Heart left ventricle (tissue), 16 donors: ENCODE measurements at regions not wholly inside any gene's neighbourhood (a gene's known extent, or its start where the extent isn't known, plus 50 kb on each side); places are given as distances from the start of the nearest gene placed in this dataset.

Experiments used
- ATAC-seq, 4 donors: fragments of 200-7000 bp; cut with Tn5 transposase; one replicate each; pipeline ENCODE4 v1.9.1; 2020 to 2022; ENCODE audit warnings: moderate library complexity in 4 of 4, mild to moderate bottlenecking in 3 of 4, moderate number of reproducible peaks in 1 of 4
- DNase-seq, 5 donors: peaks; one replicate each; pipeline ENCODE4 v3.0.0-alpha.2; 2020
- H3K27ac ChIP-seq, 12 donors: fragments of 200-600 bp; sonication (generic) in 4 of 12; one replicate each; pipeline versions ENCODE4 v1.5.0 to v1.8.0; 2016 to 2022; ENCODE audit warnings: mild to moderate bottlenecking in 2 of 12
- H3K27me3 ChIP-seq, 9 donors: fragments of 200-600 bp; sonication (generic) in 2 of 9; one replicate each; pipeline versions ENCODE4 v1.5.1 to v1.8.0; 2016 to 2022; ENCODE audit warnings: mild to moderate bottlenecking in 3 of 9
- H3K36me3 ChIP-seq, 9 donors: fragments of 200-600 bp; sonication (generic) in 2 of 9; one replicate each; pipeline versions ENCODE4 v1.5.0 to v1.8.0; 2018 to 2022; ENCODE audit warnings: mild to moderate bottlenecking in 2 of 9
- H3K4me1 ChIP-seq, 12 donors: fragments of 200-600 bp; sonication (generic) in 4 of 12; one replicate each; pipeline versions ENCODE4 v1.5.0 to v1.8.0; 2016 to 2022; ENCODE audit warnings: mild to moderate bottlenecking in 3 of 12
- H3K4me3 ChIP-seq, 12 donors: fragments of 200-600 bp; sonication (generic) in 4 of 12; one replicate each; pipeline versions ENCODE4 v1.5.0 to v1.8.0; 2017 to 2022; ENCODE audit warnings: mild to moderate bottlenecking in 9 of 12, moderate library complexity in 4 of 12
- H3K9me3 ChIP-seq, 12 donors: fragments of 200-600 bp; sonication (generic) in 4 of 12; one replicate each; pipeline versions ENCODE4 v1.5.0 to v1.8.0; 2016 to 2022; ENCODE audit warnings: mild to moderate bottlenecking in 1 of 12
- POLR2A ChIP-seq, 2 donors: fragments of 450-650 bp; IDR thresholded peaks; one replicate each; pipeline ENCODE4 v1.6.1; 2017; ENCODE audit warnings: antibody characterized with exemption in 2 of 2, mild to moderate bottlenecking in 2 of 2, moderate library complexity in 2 of 2
- whole genome bisulfite sequencing, 4 donors: extraction: QIAGEN DNeasy Blood & Tissue Kit in 2 of 4; methylation state at CpG; one replicate each; pipeline versions ENCODE4 v1.1.5 to v1.1.7; 2013 to 2018; 5-methylcytosine and 5-hydroxymethylcytosine counted together
- intact Hi-C, 10 donors: fragments of 100-400 bp; cut with DNase I; formaldehyde crosslinking; loops; one replicate each; pipeline versions ENCODE4 v1.11.1 to v1.14.2; 2022
- TF ChIP-seq, protein P1 (sequence below), 12 donors: fragments of 200-600 bp; sonication (generic) in 4 of 12; IDR thresholded peaks; one replicate each; pipeline versions ENCODE4 v1.5.0 to v1.8.0; 2018 to 2022; ENCODE audit warnings: antibody characterized with exemption in 12 of 12, mild to moderate bottlenecking in 5 of 12
- donor health status: ischemic (EF 13 %, LVEDD 7.1; RV severe dilation, severe dysfunction).
- donor health status: healthy with polysubstance abuse.
- donor health status: DM: no; HTN: yes; CAD: no.
- donor health status: DM: no; HTN: no; CAD: no.
- donor health status: ischemic (EF 25% LVEDD 6.9; RV normal size, moderate dysfunction).
- donor health status: ischemic (EF 25% LVEDD 5.7; RV mildly dilated, moderate dysfunction).
- donor health status: healthy.
- donor health status: DM: yes; HTN: yes; CAD: no.
- donor health status: ischemic (EF 35%, LVEDD 5.7; RV mildly dilated, moderate dysfunction).
- donor health status: nonischemic (EF 11% LVEDD 7.7; RV severe dilation, severe dysfunction).
- donor health status: DM: yes; HTN: yes; CAD: no.
- donor health status: PGD.
- donor health status: ischemic (EF 29% LVEDD 5.4; RV normal size, mild dysfunction).
- donor health status: nonischemic (EF 23%, LVEDD 6.1; RV moderate dilation, normal function).

DNA sequence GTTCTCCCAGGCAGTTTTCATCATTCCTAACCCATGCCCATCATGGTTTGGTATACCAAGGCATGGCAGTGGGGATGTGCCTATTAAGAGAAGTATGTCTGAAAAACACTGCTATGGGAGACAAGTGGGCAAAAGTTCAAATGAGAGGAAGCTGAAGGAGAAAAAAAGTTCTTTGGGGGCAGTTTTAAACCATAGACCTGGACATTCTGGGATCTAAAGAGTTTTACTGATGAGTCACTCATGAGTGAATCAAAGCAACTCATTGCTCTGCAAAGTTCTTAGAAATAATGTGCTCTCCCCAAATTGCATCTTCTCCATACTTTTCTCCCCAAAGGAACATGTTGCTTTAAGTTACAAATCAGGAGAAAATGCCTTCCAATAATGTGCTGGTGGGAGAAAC lies 256.9 kb upstream of the MTPN start:
- Histone ChIP-seq H3K36me3 (no peaks in the 10 kb centered on the region), H3K9me3 (peaks cover 0 to 24% (median 2%) of the 10 kb centered on the region in 12 donors), H3K4me3 (no peak overlapping the region), H3K27ac (no peak overlapping the region), H3K27me3 (no peaks in the 10 kb centered on the region), H3K4me1 (no peaks in the 10 kb centered on the region)
- intact Hi-C loops, result no loop called here
- ATAC-seq, result no peak
- TF ChIP-seq, protein P1, sequence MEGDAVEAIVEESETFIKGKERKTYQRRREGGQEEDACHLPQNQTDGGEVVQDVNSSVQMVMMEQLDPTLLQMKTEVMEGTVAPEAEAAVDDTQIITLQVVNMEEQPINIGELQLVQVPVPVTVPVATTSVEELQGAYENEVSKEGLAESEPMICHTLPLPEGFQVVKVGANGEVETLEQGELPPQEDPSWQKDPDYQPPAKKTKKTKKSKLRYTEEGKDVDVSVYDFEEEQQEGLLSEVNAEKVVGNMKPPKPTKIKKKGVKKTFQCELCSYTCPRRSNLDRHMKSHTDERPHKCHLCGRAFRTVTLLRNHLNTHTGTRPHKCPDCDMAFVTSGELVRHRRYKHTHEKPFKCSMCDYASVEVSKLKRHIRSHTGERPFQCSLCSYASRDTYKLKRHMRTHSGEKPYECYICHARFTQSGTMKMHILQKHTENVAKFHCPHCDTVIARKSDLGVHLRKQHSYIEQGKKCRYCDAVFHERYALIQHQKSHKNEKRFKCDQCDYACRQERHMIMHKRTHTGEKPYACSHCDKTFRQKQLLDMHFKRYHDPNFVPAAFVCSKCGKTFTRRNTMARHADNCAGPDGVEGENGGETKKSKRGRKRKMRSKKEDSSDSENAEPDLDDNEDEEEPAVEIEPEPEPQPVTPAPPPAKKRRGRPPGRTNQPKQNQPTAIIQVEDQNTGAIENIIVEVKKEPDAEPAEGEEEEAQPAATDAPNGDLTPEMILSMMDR (IDR thresholded peaks at IDR 0.05), result no peak
- TF ChIP-seq POLR2A (IDR thresholded peaks at IDR 0.05), result no peak
- no peak for DNase-seq

DNA sequence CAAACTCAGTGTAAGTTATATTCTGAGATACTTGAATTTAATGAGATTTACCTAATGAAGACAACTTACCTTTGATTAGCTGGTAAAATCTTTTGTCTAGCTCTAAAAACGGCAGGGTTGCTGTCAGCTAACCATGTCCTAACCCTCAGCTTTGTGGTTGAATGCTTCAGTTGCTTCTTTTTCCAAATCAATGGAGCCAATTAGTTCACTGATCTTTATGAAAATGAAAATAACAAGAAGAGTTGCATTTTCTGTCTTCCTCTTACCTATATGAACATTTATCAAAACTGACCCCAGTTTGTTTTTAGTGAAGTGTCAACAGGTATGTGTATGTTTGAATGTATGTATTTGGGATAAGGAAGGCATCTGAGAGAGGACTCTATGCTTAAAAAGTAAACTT lies 253.1 kb upstream of the MTPN start:
- DNase-seq (no peak), ATAC-seq (no peak)
- WGBS, 4 donors, result 66 to 87% (median 69%) methylated on average over 1 of the region's 1 CpG
- Histone ChIP-seq H3K36me3 (no peaks in the 10 kb centered on the region), H3K9me3 (peaks cover 0 to 35% (median 5%) of the 10 kb centered on the region in 12 donors), H3K4me1 (no peaks in the 10 kb centered on the region), H3K27ac (no peak overlapping the region), H3K27me3 (no peaks in the 10 kb centered on the region), H3K4me3 (no peak overlapping the region)
- TF ChIP-seq POLR2A (IDR thresholded peaks at IDR 0.05), result no peak
- TF ChIP-seq, protein P1 (IDR thresholded peaks at IDR 0.05), result no peak
- intact Hi-C loops, result no loop called here

DNA sequence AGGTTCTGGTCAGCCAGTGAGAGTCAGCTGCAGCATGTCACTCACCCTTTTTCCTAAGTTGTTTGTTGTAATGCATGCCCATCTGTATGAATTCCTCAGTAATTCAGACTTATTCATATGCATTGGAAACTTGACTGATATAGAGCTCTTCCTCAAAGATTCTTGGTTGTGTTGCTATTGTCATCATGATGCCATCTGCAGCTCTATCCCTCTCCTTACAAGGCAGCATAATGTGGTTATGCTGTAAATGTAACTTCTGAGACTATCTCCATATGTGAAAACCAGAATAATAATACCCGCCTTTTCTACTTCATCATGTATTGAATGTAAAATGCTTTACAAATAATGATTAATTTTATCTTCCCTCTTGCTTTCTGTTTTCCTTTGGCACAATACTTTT lies 252.6 kb upstream of the MTPN start:
- WGBS, 4 donors, result 94 to 96% (median 95%) methylated on average over 1 of the region's 1 CpG
- no peaks in the 10 kb centered on the region for H3K27me3 ChIP-seq
- intact Hi-C loops, result no loop called here
- no peaks in the 10 kb centered on the region for H3K36me3 ChIP-seq
- H3K4me3 ChIP-seq, result no peak overlapping the region
- no peak overlapping the region for H3K27ac ChIP-seq
- peaks cover 0 to 37% (median 5%) of the 10 kb centered on the region in 12 donors for H3K9me3 ChIP-seq
- DNase-seq (no peak), ATAC-seq (no peak)
- H3K4me1 ChIP-seq, result no peaks in the 10 kb centered on the region
- TF ChIP-seq, protein P1 (IDR thresholded peaks at IDR 0.05), result no peak
- no peak for TF ChIP-seq POLR2A (IDR thresholded peaks at IDR 0.05)

DNA sequence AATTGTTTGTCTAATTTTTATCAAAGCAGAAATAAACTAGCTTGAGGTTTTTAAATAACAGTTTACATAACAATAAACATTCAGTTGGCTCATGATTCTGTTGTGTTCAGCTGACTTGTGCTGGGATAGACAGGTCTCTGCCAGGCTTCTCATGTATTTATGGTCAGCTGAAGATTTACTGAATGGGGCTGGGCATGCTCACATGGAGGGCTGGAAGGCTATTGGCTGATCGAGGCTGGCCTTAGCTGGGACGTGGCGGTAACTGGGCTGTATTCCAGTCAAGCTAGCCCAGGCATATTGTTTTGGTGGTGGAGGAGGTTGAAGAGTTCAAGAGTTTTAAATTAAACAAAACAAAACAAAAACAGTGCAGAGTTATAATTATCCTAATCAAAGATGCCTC lies 251.0 kb upstream of the MTPN start:
- no peak for ATAC-seq
- Histone ChIP-seq H3K36me3 (no peaks in the 10 kb centered on the region), H3K9me3 (peaks cover 0 to 39% (median 5%) of the 10 kb centered on the region in 12 donors), H3K27me3 (no peaks in the 10 kb centered on the region), H3K4me3 (no peak overlapping the region), H3K27ac (no peak overlapping the region), H3K4me1 (no peaks in the 10 kb centered on the region)
- no peak for TF ChIP-seq POLR2A (IDR thresholded peaks at IDR 0.05)
- TF ChIP-seq, protein P1 (IDR thresholded peaks at IDR 0.05), result no peak
- intact Hi-C loops, result no loop called here
- 70 to 81% (median 76%) methylated on average over 3 of the region's 3 CpGs for WGBS, 4 donors
- DNase-seq, result no peak
